Heart left ventricle (tissue), 16 donors: ENCODE measurements at regions not wholly inside any gene's neighbourhood (a gene's known extent, or its start where the extent isn't known, plus 50 kb on each side); places are given as distances from the start of the nearest gene placed in this dataset.
"Not testable (repeated sequence)": the region's sequence is repeated elsewhere in the genome, so short reads cannot be mapped to it uniquely, and the experiment has no call there.

Experiments used
- ATAC-seq, 4 donors: fragments of 200-7000 bp; cut with Tn5 transposase; one replicate each; pipeline ENCODE4 v1.9.1; 2020 to 2022; ENCODE audit warnings: moderate library complexity in 4 of 4, mild to moderate bottlenecking in 3 of 4, moderate number of reproducible peaks in 1 of 4
- DNase-seq, 5 donors: peaks; one replicate each; pipeline ENCODE4 v3.0.0-alpha.2; 2020
- H3K27ac ChIP-seq, 12 donors: fragments of 200-600 bp; sonication (generic) in 4 of 12; one replicate each; pipeline versions ENCODE4 v1.5.0 to v1.8.0; 2016 to 2022; ENCODE audit warnings: mild to moderate bottlenecking in 2 of 12
- H3K27me3 ChIP-seq, 9 donors: fragments of 200-600 bp; sonication (generic) in 2 of 9; one replicate each; pipeline versions ENCODE4 v1.5.1 to v1.8.0; 2016 to 2022; ENCODE audit warnings: mild to moderate bottlenecking in 3 of 9
- H3K36me3 ChIP-seq, 9 donors: fragments of 200-600 bp; sonication (generic) in 2 of 9; one replicate each; pipeline versions ENCODE4 v1.5.0 to v1.8.0; 2018 to 2022; ENCODE audit warnings: mild to moderate bottlenecking in 2 of 9
- H3K4me1 ChIP-seq, 12 donors: fragments of 200-600 bp; sonication (generic) in 4 of 12; one replicate each; pipeline versions ENCODE4 v1.5.0 to v1.8.0; 2016 to 2022; ENCODE audit warnings: mild to moderate bottlenecking in 3 of 12
- H3K4me3 ChIP-seq, 12 donors: fragments of 200-600 bp; sonication (generic) in 4 of 12; one replicate each; pipeline versions ENCODE4 v1.5.0 to v1.8.0; 2017 to 2022; ENCODE audit warnings: mild to moderate bottlenecking in 9 of 12, moderate library complexity in 4 of 12
- H3K9me3 ChIP-seq, 12 donors: fragments of 200-600 bp; sonication (generic) in 4 of 12; one replicate each; pipeline versions ENCODE4 v1.5.0 to v1.8.0; 2016 to 2022; ENCODE audit warnings: mild to moderate bottlenecking in 1 of 12
- POLR2A ChIP-seq, 2 donors: fragments of 450-650 bp; IDR thresholded peaks; one replicate each; pipeline ENCODE4 v1.6.1; 2017; ENCODE audit warnings: antibody characterized with exemption in 2 of 2, mild to moderate bottlenecking in 2 of 2, moderate library complexity in 2 of 2
- WGBS, 4 donors: extraction: QIAGEN DNeasy Blood & Tissue Kit in 2 of 4; methylation state at CpG; one replicate each; pipeline versions ENCODE4 v1.1.5 to v1.1.7; 2013 to 2018; 5-methylcytosine and 5-hydroxymethylcytosine counted together
- intact Hi-C, 10 donors: fragments of 100-400 bp; cut with DNase I; formaldehyde crosslinking; loops; one replicate each; pipeline versions ENCODE4 v1.11.1 to v1.14.2; 2022
- TF ChIP-seq, protein P1 (sequence below), 12 donors: fragments of 200-600 bp; sonication (generic) in 4 of 12; IDR thresholded peaks; one replicate each; pipeline versions ENCODE4 v1.5.0 to v1.8.0; 2018 to 2022; ENCODE audit warnings: antibody characterized with exemption in 12 of 12, mild to moderate bottlenecking in 5 of 12
- donor health status: ischemic (EF 13 %, LVEDD 7.1; RV severe dilation, severe dysfunction).
- donor health status: healthy with polysubstance abuse.
- donor health status: DM: no; HTN: yes; CAD: no.
- donor health status: DM: no; HTN: no; CAD: no.
- donor health status: ischemic (EF 25% LVEDD 6.9; RV normal size, moderate dysfunction).
- donor health status: ischemic (EF 25% LVEDD 5.7; RV mildly dilated, moderate dysfunction).
- donor health status: healthy.
- donor health status: DM: yes; HTN: yes; CAD: no.
- donor health status: ischemic (EF 35%, LVEDD 5.7; RV mildly dilated, moderate dysfunction).
- donor health status: nonischemic (EF 11% LVEDD 7.7; RV severe dilation, severe dysfunction).
- donor health status: DM: yes; HTN: yes; CAD: no.
- donor health status: PGD.
- donor health status: ischemic (EF 29% LVEDD 5.4; RV normal size, mild dysfunction).
- donor health status: nonischemic (EF 23%, LVEDD 6.1; RV moderate dilation, normal function).

GRCh38 chr4:33831442-33832066 is 2412.8 kb downstream of the ARAP2 start:
- no peak overlapping the region for H3K4me3 ChIP-seq
- TF ChIP-seq POLR2A (IDR thresholded peaks at IDR 0.05), result no peak
- TF ChIP-seq, protein P1, sequence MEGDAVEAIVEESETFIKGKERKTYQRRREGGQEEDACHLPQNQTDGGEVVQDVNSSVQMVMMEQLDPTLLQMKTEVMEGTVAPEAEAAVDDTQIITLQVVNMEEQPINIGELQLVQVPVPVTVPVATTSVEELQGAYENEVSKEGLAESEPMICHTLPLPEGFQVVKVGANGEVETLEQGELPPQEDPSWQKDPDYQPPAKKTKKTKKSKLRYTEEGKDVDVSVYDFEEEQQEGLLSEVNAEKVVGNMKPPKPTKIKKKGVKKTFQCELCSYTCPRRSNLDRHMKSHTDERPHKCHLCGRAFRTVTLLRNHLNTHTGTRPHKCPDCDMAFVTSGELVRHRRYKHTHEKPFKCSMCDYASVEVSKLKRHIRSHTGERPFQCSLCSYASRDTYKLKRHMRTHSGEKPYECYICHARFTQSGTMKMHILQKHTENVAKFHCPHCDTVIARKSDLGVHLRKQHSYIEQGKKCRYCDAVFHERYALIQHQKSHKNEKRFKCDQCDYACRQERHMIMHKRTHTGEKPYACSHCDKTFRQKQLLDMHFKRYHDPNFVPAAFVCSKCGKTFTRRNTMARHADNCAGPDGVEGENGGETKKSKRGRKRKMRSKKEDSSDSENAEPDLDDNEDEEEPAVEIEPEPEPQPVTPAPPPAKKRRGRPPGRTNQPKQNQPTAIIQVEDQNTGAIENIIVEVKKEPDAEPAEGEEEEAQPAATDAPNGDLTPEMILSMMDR (IDR thresholded peaks at IDR 0.05), result no peak
- no peak for ATAC-seq

DNA sequence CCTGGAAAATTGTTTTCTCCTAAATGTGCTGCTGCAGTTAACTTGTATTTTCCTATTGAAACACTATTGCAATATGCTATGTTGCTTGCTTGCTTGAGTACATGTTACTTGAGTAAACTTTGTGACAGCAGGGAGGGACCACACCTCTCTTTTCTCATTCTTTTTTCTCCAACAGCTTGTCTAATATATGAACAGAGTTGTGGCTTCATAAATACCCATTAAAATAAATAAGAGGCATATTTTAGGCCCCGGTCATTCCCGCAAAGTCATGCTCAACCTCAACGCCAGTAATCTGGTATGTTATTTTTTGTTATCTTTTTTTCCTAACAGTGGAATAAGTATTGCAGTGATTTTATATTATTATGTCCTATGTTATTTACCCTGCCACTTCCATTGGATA is 2408.6 kb downstream of the ARAP2 start:
- H3K27ac ChIP-seq, H3K27me3 ChIP-seq, H3K4me3 ChIP-seq, H3K36me3 ChIP-seq, DNase-seq, intact Hi-C loops, H3K4me1 ChIP-seq, H3K9me3 ChIP-seq, ATAC-seq: not testable (repeated sequence)
- 81 to 88% (median 85%) methylated on average over 3 of the region's 3 CpGs for WGBS, 4 donors

More at GRCh38 chr4:33831442-33832066, 2412.8 kb downstream of the ARAP2 start:
- Histone ChIP-seq H3K9me3 (no peaks in the 10 kb centered on the region), H3K36me3 (no peaks in the 10 kb centered on the region), H3K27me3 (no peaks in the 10 kb centered on the region), H3K27ac (no peak overlapping the region), H3K4me1 (no peaks in the 10 kb centered on the region)
- intact Hi-C loops, result no loop called here
- DNase-seq, result no peak
- 52 to 61% (median 56%) methylated on average over 3 of the region's 3 CpGs for WGBS, 4 donors

DNA sequence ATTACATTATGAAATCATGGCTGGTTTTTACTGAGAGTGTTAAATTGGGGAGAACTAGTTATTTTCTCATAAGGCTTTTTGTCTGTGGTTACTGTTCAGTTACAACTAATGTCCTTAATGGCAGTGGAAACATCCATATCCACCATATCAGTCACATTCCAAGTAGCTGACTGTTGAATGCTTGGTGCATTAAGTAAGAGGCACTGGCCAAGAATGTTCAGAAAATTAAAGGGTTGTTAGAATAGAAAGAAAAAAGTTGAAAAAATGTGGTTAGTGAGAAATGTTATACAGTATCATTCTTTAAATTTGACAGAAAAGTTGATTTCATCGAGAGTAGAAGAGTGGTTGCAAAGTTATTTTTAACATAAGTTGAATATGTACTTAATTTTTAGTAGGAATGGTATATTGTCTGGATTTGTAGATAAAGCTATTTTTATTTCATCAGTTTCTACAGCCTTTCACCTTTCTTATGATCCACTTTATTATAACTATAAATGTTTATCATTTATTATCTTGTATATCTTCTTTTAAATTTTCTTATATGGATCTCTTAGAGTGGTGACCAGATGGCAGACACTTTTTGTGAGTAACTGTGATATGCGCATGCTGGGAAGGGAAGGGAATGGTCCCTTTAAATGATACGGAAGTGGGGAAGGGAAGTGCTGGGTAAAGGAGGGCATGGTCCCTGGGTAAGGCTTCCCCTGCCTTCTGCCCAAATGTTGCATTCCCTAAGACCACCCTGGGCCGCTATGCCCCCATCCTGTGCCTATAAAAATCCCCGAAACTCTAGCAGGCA is 2407.1 kb downstream of the ARAP2 start:
- no peak overlapping the region for H3K4me3 ChIP-seq
- intact Hi-C loops, result no loop called here
- no peaks in the 10 kb centered on the region for H3K36me3 ChIP-seq
- no peaks in the 10 kb centered on the region for H3K9me3 ChIP-seq
- H3K27me3 ChIP-seq, result no peaks in the 10 kb centered on the region
- DNase-seq, result no peak
- H3K27ac ChIP-seq, result no peak overlapping the region
- 78 to 81% (median 79%) methylated on average over 5 of the region's 5 CpGs for WGBS, 4 donors
- no peak for ATAC-seq
- H3K4me1 ChIP-seq, result no peaks in the 10 kb centered on the region
- no peak for TF ChIP-seq POLR2A (IDR thresholded peaks at IDR 0.05)
- TF ChIP-seq, protein P1 (IDR thresholded peaks at IDR 0.05), result no peak

- intact Hi-C loops, result no loop called here
- no peak for ATAC-seq
- Histone ChIP-seq H3K36me3 (no peaks in the 10 kb centered on the region), H3K27ac (no peak overlapping the region), H3K9me3 (peaks cover 0 to 9% (median 0%) of the 10 kb centered on the region in 12 donors), H3K4me3 (no peak overlapping the region), H3K27me3 (no peaks in the 10 kb centered on the region), H3K4me1 (no peaks in the 10 kb centered on the region)
- TF ChIP-seq, protein P1 (IDR thresholded peaks at IDR 0.05), result no peak
- no peak for TF ChIP-seq POLR2A (IDR thresholded peaks at IDR 0.05)
- 15 to 32% (median 24%) methylated on average over 1 of the region's 1 CpG for WGBS, 4 donors
- no peak for DNase-seq
Measured at GRCh38 chr4:33841120-33841519, 2403.2 kb downstream of the ARAP2 start.
